Esophagus muscularis mucosa (tissue), 4 donors: ENCODE measurements at regions not wholly inside any gene's neighbourhood (a gene's known extent, or its start where the extent isn't known, plus 50 kb on each side); places are given as distances from the start of the nearest gene placed in this dataset.

Experiments used
- DNase-seq: peaks from one replicate; pipeline ENCODE4 v3.0.0-alpha.2; 2017; ENCODE audit errors: extremely low spot score
- H3K27ac ChIP-seq, 4 donors: fragments of 200-600 bp; sonication (generic); replicated peaks in 1 of 4; 1 replicate in 3 of 4; 2 replicates in 1 of 4; pipeline ENCODE4 v1.5.1; 2016 to 2019; ENCODE audit warnings: mild to moderate bottlenecking in 1 of 4
- H3K27me3 ChIP-seq, 4 donors: fragments of 200-600 bp; sonication (generic); one replicate each; pipeline versions ENCODE4 v1.5.1 to v1.6.0; 2016 to 2019
- H3K36me3 ChIP-seq, 4 donors: fragments of 200-600 bp; sonication (generic); one replicate each; pipeline ENCODE4 v1.5.1; 2016 to 2019
- H3K4me1 ChIP-seq, 4 donors: fragments of 200-600 bp; sonication (generic); one replicate each; pipeline ENCODE4 v1.5.1; 2016 to 2019
- H3K4me3 ChIP-seq, 4 donors: fragments of 200-600 bp; sonication (generic); 1 replicate in 2 of 4; 2 replicates in 2 of 4; pipeline ENCODE4 v1.5.1; 2016 to 2019; ENCODE audit warnings: mild to moderate bottlenecking in 4 of 4, moderate library complexity in 1 of 4
- H3K9me3 ChIP-seq, 4 donors: fragments of 200-600 bp; sonication (generic); 1 replicate in 3 of 4; 2 replicates in 1 of 4; pipeline ENCODE4 v1.5.1; 2016 to 2019
- CTCF ChIP-seq, 3 experiments: fragments of 200-600 bp in 2 of 3; fragments of 450-650 bp in 1 of 3; sonication (generic) in 2 of 3; IDR thresholded peaks; one replicate each; pipeline ENCODE4 v1.5.1; 2017 to 2019; ENCODE audit warnings: antibody characterized with exemption in 3 of 3, mild to moderate bottlenecking in 2 of 3, moderate library complexity in 1 of 3
- EP300 ChIP-seq: sonication (generic); formaldehyde crosslinking; IDR thresholded peaks from one replicate; pipeline ENCODE4 v1.6.1; 2017; ENCODE audit warnings: antibody characterized with exemption
- POLR2A ChIP-seq: fragments of 450-650 bp; IDR thresholded peaks from one replicate; pipeline ENCODE4 v1.6.1; 2017; ENCODE audit warnings: antibody characterized with exemption, moderate library complexity, mild to moderate bottlenecking, low read depth
- POLR2AphosphoS5 ChIP-seq, 2 donors: sonication (generic); formaldehyde crosslinking; IDR thresholded peaks; one replicate each; pipeline ENCODE4 v1.6.1; 2017; ENCODE audit warnings: antibody characterized with exemption in 2 of 2
- WGBS: methylation state at CpG from one replicate; pipeline ENCODE4 v1.1.5; 2018; 5-methylcytosine and 5-hydroxymethylcytosine counted together
- intact Hi-C: fragments of 100-400 bp; cut with DNase I; formaldehyde crosslinking; loops from one replicate; pipeline ENCODE4 v1.15.1; 2023

- H3K27ac ChIP-seq = no peak overlapping the region
- no peak for TF ChIP-seq POLR2A
- no peak for TF ChIP-seq POLR2AphosphoS5 (IDR thresholded peaks at IDR 0.05)
- TF ChIP-seq CTCF (IDR thresholded peaks at IDR 0.05) = no peak
- H3K36me3 ChIP-seq = no peaks in the 10 kb centered on the region
- no peaks in the 10 kb centered on the region for H3K4me1 ChIP-seq
- intact Hi-C loops = no loop called here
- H3K4me3 ChIP-seq = no peak overlapping the region
- H3K27me3 ChIP-seq = no peaks in the 10 kb centered on the region
- DNase-seq = no peak
- no peaks in the 10 kb centered on the region for H3K9me3 ChIP-seq
Measured at GRCh38 chr20:7609251-7609650, 331.0 kb downstream of the HAO1 start.

GRCh38 chr20:7610681-7611080 lies 329.6 kb downstream of the HAO1 start:
- intact Hi-C loops = no loop called here
- Histone ChIP-seq H3K27me3 (no peaks in the 10 kb centered on the region), H3K36me3 (no peaks in the 10 kb centered on the region), H3K4me1 (no peaks in the 10 kb centered on the region), H3K27ac (no peak overlapping the region), H3K4me3 (no peak overlapping the region), H3K9me3 (no peaks in the 10 kb centered on the region)
- no peak for TF ChIP-seq CTCF (IDR thresholded peaks at IDR 0.05)
- no peak for TF ChIP-seq POLR2AphosphoS5 (IDR thresholded peaks at IDR 0.05)
- no peak for TF ChIP-seq POLR2A
- no peak for TF ChIP-seq EP300
- 57% methylated on average over 4 of the region's 4 CpGs for WGBS
- no peak for DNase-seq

GRCh38 chr20:7617797-7618196 lies 322.5 kb downstream of the HAO1 start:
- TF ChIP-seq POLR2A = no peak
- Histone ChIP-seq H3K4me1 (no peaks in the 10 kb centered on the region), H3K9me3 (peaks cover 0 to 6% (median 0%) of the 10 kb centered on the region in 4 donors), H3K36me3 (no peaks in the 10 kb centered on the region), H3K27ac (no peak overlapping the region), H3K4me3 (no peak overlapping the region), H3K27me3 (no peaks in the 10 kb centered on the region)
- DNase-seq = no peak
- intact Hi-C loops = no loop called here
- WGBS = 81% methylated on average over 2 of the region's 2 CpGs

- Histone ChIP-seq H3K27ac (no peak overlapping the region), H3K36me3 (no peaks in the 10 kb centered on the region), H3K4me1 (no peaks in the 10 kb centered on the region), H3K4me3 (no peak overlapping the region), H3K27me3 (no peaks in the 10 kb centered on the region), H3K9me3 (peaks cover 0 to 6% (median 0%) of the 10 kb centered on the region in 4 donors)
- 94% methylated on average over 12 of the region's 28 CpGs for WGBS
- intact Hi-C loops = no loop called here
- DNase-seq = no peak
- TF ChIP-seq POLR2AphosphoS5 (IDR thresholded peaks at IDR 0.05) (no peak), CTCF (IDR thresholded peaks at IDR 0.05) (no peak), POLR2A (no peak), EP300 (no peak)
Measured at GRCh38 chr20:7622399-7622961, 317.8 kb downstream of the HAO1 start.

- H3K27me3 ChIP-seq = no peaks in the 10 kb centered on the region
- H3K27ac ChIP-seq = no peak overlapping the region
- peaks cover 0 to 6% (median 0%) of the 10 kb centered on the region in 4 donors for H3K9me3 ChIP-seq
- H3K4me1 ChIP-seq = peaks cover 0 to 5% (median 0%) of the 10 kb centered on the region in 4 donors
- intact Hi-C loops = no loop called here
- H3K4me3 ChIP-seq = no peak overlapping the region
- no peak for TF ChIP-seq CTCF (IDR thresholded peaks at IDR 0.05)
- TF ChIP-seq POLR2AphosphoS5 (IDR thresholded peaks at IDR 0.05) = no peak
- no peak for TF ChIP-seq EP300
- no peak for TF ChIP-seq POLR2A
- 86% methylated on average over 5 of the region's 5 CpGs for WGBS
- DNase-seq = no peak
- no peaks in the 10 kb centered on the region for H3K36me3 ChIP-seq
Measured at GRCh38 chr20:7624886-7625285, 315.4 kb downstream of the HAO1 start.
